Colon (tissue), 2 donors: ENCODE measurements at regions not wholly inside any gene's neighbourhood (a gene's known extent, or its start where the extent isn't known, plus 50 kb on each side); places are given as distances from the start of the nearest gene placed in this dataset.
"Not testable (repeated sequence)": the region's sequence is repeated elsewhere in the genome, so short reads cannot be mapped to it uniquely, and the experiment has no call there.

ENCODE experiments used
- FAIRE-seq: peaks from 2 replicates; lab custom pipeline; 2012; peaks lifted over from hg19 to GRCh38; lab: Jason Lieb, UNC
- donor health status: control.
- donor health status: control.

DNA sequence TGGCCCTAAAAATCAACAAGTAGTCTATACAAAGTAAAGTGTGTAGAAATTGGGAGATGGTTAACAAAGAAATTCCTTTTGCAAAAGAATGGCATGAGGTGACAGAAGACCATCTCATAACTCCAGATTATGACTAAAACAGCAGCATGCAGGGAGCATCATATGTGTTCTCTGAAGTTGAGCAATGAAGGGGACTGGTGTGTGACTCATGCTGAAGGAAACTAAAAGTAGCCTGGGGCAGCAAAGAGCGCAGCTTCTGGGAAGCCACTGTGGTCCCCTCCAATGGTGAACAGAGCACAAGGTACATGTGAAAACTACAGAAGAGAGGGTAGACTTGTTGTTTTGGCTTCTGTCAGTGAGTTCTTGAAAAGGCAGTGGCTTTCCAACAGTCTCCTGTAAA, 133.4 kb downstream of the MACC1 start:
- no peak for FAIRE-seq

DNA sequence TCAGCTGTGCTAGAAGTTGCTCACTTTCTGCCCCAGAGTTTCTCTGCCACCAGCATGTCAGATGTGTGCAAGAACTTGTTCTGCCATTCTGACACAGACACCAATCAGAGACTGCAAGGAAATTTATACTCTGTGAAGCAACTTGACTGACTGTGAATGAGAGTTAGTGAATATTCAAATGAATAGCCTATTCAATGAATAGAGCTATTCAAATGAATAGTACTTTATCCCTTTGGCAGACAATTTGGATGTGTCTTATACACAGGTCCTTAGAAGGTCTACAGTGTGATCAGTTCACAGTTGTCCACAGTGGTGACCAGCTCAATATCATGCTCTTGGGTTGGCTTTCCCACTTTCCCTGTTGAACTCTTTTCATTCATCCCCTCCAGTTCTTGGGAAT, 138.1 kb downstream of the MACC1 start:
- no peak for FAIRE-seq

GRCh38 chr7:20076835-20077234, 140.3 kb downstream of the MACC1 start:
- FAIRE-seq: no peak

- no peak for FAIRE-seq
Observed at GRCh38 chr7:20075992-20076820, 141.0 kb downstream of the MACC1 start.

DNA sequence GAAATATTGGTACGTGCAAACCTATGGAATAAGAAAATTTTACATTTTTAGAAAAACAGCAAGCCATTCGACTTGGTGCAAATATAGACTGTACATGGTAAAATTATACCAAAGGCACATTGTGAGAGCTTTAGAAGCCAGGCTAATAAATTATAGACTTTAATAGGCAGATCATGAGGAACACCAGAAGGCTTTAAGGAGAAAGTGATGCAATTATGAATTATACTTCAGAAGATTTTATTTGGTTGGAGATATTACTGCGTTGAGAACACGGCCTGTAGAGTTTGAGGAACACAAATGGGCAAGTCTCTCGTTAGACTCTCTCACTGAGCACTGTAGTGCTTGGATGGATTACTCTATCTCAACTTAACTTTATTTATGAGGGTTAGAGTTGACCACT, 141.7 kb downstream of the MACC1 start:
- FAIRE-seq: no peak

DNA sequence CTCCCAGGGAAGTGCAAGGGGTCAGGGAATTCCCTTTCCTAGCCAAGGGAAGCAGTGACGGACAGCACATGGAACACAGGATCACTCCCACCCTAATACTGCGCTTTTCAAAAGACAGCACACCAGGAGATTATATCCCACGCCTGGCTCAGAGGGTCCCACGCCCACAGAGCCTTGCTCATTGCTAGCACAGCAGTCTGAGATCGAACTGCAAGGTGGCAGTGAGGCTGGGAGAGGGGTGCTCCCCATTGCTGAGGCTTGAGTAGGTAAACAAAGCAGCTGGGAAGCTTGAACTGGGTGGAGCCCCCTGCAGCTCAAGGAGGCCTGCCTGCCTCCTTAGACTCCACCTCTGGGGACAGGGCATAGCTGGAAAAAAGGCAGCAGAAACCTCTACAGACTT, 149.2 kb downstream of the MACC1 start:
- not testable (repeated sequence) for FAIRE-seq

- no peak for FAIRE-seq
Observed at GRCh38 chr7:20064974-20065862, 152.0 kb downstream of the MACC1 start.

DNA sequence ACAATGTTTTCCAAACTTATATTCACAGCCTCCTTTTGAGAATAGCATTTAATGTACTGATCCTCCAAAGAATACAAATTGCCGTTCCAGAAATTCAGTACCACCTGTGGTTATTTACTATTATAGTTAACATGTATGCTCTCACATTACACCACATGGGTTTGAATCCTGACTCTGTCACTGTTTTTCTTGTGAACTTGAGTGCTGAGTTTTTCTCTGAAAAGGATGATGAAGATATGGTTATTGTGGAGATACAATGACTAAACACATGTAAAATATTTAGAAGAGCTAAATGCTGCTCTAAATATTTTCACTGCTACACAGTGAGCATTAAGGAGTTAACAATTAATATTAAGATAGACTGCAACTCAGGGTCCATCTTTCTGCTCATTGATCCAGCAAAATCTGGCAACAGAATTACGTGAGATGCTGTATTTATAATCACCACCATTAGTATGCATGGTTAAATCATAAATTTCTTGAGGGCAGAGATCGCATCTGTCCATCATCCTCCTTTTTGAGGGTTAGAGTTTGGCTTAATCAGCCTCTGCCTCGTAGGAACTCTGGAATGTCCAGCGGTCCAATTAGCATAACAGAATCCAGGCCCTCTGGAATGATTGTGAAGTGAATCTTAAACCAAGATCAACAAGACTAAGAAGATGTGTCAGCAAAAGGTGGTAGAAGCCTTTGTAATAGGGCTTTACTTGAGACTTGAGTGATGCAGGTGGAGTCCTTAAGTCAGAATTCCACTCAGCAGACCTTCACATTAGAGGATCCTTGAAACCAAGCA, 152.8 kb downstream of the MACC1 start:
- no peak for FAIRE-seq

DNA sequence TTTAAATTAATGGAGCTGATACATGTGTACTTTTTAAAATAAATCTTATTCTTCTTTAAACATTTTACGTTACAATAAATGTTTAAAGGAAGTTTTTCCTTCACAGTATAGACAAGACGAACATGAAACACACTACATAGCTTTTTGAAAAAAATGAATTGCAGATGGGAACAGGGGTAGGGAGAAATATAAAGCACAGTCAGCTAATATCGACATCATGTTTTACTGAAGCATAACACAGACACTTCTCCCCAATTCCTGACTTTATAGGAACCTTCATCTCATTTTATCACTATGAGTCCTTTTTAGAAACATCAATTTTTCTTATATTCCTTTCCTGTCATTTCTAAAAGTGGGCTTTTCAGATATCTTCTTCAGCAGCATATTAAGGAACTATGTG, 153.5 kb downstream of the MACC1 start:
- no peak for FAIRE-seq

DNA sequence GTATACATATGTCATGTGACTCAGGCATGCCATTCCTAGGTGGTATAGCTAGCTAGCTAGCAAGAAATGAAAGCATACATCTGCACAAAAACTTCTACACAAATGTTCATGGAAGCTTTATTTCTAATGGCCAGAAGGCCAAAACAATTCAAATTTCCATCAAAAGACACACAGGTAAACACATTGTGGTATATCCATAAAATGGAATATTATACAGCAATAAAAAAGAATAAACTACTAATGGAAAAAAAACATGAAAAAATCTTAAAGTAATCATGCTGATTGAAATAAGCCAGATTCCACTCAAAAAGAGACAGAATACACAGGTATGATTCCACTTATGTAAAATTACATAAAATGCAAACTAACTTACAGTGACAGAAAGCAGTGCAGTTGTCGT, 154.3 kb downstream of the MACC1 start:
- FAIRE-seq: no peak

- no peak for FAIRE-seq
Observed at GRCh38 chr7:20053334-20054104, 163.7 kb downstream of the MACC1 start.

DNA sequence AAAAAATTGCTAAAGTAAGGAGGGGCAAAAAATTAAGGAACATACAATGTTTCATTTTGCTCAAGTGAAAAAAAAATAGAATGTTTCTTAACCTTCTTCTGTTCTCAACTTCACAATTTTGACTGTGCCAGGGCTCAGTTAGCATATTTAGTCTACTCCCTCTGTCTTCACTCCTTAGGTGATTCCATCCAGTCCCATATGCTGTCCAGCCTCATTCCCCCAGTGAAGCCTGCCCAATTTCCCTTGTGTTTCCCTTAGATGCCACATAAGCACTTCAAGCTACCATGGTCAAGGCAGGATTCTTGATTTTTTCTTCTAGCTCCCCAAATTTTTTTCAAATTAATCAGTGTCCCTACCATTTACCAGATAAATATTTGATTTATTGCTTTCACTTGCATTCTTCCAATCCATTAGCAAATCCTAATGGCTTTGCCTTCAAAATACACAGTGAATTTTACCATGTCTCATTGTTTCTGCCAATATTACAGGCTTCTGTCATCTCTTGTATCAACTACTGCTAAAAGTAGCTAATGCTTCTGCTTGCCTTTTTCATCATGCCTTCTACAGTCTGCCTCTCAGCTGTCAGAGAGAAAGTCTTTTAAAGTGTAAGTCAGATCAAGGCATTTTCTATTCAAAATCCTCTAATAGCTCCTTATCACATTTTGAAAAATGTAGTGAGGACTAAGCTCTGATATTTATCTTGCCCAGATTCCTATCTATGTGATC, 166.8 kb downstream of the MACC1 start:
- FAIRE-seq: no peak

DNA sequence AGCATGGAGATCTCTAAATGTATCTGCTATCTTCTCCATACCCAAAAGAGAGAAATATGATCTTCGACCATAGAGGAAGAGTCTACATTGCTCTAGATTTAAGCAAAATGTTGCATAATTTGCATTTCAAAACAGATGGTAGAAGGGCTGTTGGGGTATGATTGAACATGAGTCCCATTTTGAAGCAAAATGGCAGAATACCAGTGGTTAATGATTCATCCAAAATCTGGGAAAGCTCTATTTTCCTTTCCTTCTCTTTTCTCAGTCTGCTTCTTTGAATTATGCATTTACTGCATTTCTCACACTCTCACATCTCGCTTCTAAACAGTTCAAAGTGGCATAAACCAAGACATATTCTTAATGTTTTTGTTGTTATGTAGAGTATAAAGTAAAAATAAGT, 178.5 kb downstream of the MACC1 start:
- FAIRE-seq: no peak

- FAIRE-seq: no peak
Observed at GRCh38 chr7:20035279-20035875, 181.8 kb downstream of the MACC1 start.

- FAIRE-seq: no peak
Observed at GRCh38 chr7:20033621-20034400, 183.4 kb downstream of the MACC1 start.

GRCh38 chr7:20032741-20033140, 184.4 kb downstream of the MACC1 start:
- FAIRE-seq: no peak

- no peak for FAIRE-seq
Observed at GRCh38 chr7:20030915-20031362, 186.2 kb downstream of the MACC1 start.

- FAIRE-seq: no peak
Observed at GRCh38 chr7:20030417-20030816, 186.8 kb downstream of the MACC1 start.

DNA sequence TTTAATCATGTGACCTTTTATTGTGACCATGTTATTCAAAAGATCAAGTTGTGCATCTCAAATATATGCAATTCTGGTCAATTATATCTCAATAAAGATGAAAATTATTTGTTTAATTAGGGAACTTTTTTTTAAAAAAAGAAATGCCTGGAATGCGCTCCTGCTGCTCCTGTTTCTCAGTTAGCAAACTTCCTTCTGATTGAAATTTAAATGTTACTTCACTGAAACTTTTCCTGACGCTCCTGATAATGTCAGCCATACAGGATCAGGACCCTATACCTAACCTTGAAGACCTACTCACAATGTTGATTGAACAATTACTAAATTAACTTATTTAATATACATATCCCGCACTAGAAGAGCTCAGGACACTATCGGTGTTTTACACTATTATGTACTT, 190.4 kb downstream of the MACC1 start:
- FAIRE-seq: no peak

- FAIRE-seq: no peak
Observed at GRCh38 chr7:20021831-20022230, 195.4 kb downstream of the MACC1 start.
